ENCODE measurements at regions not wholly inside any gene's neighbourhood (a gene's known extent, or its start where the extent isn't known, plus 50 kb on each side); places are given as distances from the start of the nearest gene placed in this dataset.
"Not testable (repeated sequence)": the region's sequence is repeated elsewhere in the genome, so short reads cannot be mapped to it uniquely, and the experiment has no call there.

DNA sequence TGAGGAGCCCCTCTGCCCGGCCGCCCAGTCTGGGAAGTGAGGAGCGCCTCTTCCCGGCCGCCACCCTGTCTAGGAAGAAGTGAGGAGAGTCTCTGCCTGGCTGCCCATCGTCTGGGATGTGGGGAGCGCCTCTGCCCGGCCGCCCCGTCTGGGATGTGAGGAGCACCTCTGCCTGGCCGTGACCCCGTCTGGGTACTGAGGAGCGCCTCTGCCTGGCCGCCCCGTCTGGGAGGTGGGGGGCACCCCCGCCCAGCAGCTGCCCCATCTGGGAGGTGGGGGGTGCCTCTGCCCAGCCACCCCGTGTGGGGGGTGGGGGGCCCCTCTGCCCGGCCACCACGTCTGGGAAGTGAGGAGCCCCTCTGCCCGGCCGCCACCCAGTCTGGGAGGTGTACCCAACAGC is 293.9 kb downstream of the SI start:
- in situ Hi-C loops (cut with HindIII; ENCODE audit: low pct_ligation_motif_present, low pct_unique_long_range_greater_than_20kb, low sequenced_read_pairs); DNase-seq: not testable (repeated sequence)

GRCh38 chr3:164781755-164782154 is 296.5 kb downstream of the SI start:
- in situ Hi-C loops (cut with HindIII; ENCODE audit: low pct_ligation_motif_present, low pct_unique_long_range_greater_than_20kb, low sequenced_read_pairs): no loop called here
- DNase-seq: no peak

DNA sequence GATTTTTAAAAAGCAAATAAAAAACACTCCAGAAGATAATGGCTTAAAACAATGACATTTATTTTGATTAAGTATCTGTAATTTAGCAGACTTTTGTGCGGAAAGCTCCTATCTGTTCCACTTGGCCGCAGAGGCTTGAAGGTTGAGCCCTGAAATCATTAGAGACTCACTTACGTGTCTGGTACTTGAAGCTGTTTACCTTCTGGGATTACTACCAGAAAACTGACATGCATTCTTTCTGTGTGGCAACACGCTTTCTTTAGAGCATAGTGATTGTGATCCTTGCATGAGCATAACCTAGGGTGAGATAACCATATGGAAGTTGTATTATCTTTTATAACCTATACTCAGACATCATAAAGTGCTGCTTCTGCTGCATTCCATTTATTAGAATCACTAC is 298.5 kb downstream of the SI start:
- in situ Hi-C loops (cut with HindIII; ENCODE audit: low pct_ligation_motif_present, low pct_unique_long_range_greater_than_20kb, low sequenced_read_pairs): no loop called here
- no peak for DNase-seq

GRCh38 chr3:164752812-164753211 is 325.5 kb downstream of the SI start:
- in situ Hi-C loops (cut with HindIII; ENCODE audit: low pct_ligation_motif_present, low pct_unique_long_range_greater_than_20kb, low sequenced_read_pairs): no loop called here
- DNase-seq: no peak

GRCh38 chr3:164748626-164749025 is 329.7 kb downstream of the SI start:
- in situ Hi-C loops (cut with HindIII; ENCODE audit: low pct_ligation_motif_present, low pct_unique_long_range_greater_than_20kb, low sequenced_read_pairs): no loop called here
- DNase-seq: no peak

- in situ Hi-C loops (cut with HindIII; ENCODE audit: low pct_ligation_motif_present, low pct_unique_long_range_greater_than_20kb, low sequenced_read_pairs): no loop called here
Observed at GRCh38 chr3:164741869-164742268, 336.4 kb downstream of the SI start.

DNA sequence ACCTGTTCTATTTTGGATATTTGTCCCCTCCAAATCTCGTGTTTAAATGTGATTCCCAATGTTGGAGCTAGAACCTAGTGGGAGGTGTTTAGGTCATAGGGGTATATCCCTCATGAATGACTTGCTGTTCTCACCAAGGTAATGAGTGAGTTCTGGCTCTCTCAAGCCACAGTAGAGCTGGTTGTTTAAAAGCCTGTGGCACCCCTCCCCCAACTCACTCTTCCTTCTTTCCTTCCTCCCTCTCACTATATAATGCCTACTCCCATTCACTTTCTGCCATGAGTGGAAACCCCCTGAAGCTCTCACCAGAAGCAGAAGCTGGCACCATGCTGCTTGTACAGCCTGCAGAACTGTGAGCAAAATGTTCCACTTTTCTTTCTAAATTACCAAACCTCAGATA is 341.1 kb downstream of the SI start:
- DNase-seq: no peak
- in situ Hi-C loops (cut with HindIII; ENCODE audit: low pct_ligation_motif_present, low pct_unique_long_range_greater_than_20kb, low sequenced_read_pairs): no loop called here

More at GRCh38 chr3:164741869-164742268, 336.4 kb downstream of the SI start:
- no peak for DNase-seq

- no peak for DNase-seq
- in situ Hi-C loops (cut with HindIII; ENCODE audit: low pct_ligation_motif_present, low pct_unique_long_range_greater_than_20kb, low sequenced_read_pairs): no loop called here
Observed at GRCh38 chr3:164732166-164732565, 346.1 kb downstream of the SI start.

GRCh38 chr3:164730815-164731360 is 347.4 kb downstream of the SI start:
- in situ Hi-C loops (cut with HindIII; ENCODE audit: low pct_ligation_motif_present, low pct_unique_long_range_greater_than_20kb, low sequenced_read_pairs): no loop called here

DNA sequence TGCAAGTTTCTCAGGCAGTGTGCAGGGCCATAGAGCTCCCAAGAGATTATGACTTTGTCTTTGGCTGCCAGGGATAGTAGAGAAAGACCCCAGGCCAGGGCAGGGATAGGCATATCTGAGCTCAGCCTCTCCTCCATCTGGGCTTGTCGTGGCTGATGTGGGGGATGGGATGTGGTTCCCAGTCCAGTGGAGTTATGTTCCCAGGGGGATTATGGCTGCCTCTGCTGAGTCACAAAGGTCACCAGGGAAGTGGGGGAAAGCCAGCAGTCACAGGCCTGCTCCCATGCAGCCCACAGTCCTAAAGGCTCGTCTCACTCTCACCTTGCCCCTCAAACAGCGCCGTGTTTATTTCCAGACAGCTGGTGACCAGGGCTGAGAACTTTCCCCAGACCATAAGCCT is 354.9 kb downstream of the SI start:
- DNase-seq: no peak
- in situ Hi-C loops (cut with HindIII; ENCODE audit: low pct_ligation_motif_present, low pct_unique_long_range_greater_than_20kb, low sequenced_read_pairs): no loop called here

More at GRCh38 chr3:164730815-164731360, 347.4 kb downstream of the SI start:
- DNase-seq: no peak

DNA sequence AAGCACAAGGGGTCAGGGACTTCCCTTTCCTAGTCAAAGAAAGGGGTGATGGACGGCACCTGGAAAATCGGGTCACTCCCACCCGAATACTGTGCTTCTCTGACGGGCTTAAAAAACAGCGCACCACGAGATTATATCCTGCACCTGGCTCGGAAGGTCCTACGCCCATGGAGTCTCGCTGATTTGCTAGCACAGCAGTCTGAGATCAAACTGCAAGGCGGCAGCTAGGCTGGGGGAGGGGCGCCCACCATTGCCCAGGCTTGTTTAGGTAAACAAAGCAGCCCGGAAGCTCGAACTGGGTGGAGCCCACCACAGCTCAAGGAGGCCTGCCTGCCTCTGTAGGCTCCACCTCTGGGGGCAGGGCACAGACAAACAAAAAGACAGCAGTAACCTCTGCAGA is 375.5 kb downstream of the SI start:
- DNase-seq; in situ Hi-C loops (cut with HindIII; ENCODE audit: low pct_ligation_motif_present, low pct_unique_long_range_greater_than_20kb, low sequenced_read_pairs): not testable (repeated sequence)

- in situ Hi-C loops (cut with HindIII; ENCODE audit: low pct_ligation_motif_present, low pct_unique_long_range_greater_than_20kb, low sequenced_read_pairs): no loop called here
- DNase-seq: no peak
Observed at GRCh38 chr3:164687902-164688301, 390.4 kb downstream of the SI start.

- no peak for DNase-seq
- in situ Hi-C loops (cut with HindIII; ENCODE audit: low pct_ligation_motif_present, low pct_unique_long_range_greater_than_20kb, low sequenced_read_pairs): no loop called here
Observed at GRCh38 chr3:164687211-164687610, 391.1 kb downstream of the SI start.

DNA sequence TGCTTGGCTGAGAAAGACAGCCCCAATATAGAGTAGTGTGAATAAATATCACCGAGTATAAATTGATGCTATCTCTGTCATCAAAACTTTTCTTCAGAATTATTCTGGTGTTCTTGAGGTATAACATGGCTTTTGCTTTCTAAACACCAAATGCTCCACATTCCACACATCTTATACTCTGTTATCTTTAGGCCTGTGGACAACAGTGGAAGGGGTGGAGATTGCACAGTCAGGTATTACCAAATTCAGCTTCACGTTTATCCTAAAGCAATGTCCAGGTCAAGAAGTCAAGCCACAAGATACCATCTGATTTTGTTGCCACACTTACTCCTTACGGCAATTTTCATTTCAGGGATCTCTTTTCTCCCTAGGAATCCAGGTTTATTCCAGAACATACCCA is 394.8 kb downstream of the SI start:
- no peak for DNase-seq
- in situ Hi-C loops (cut with HindIII; ENCODE audit: low pct_ligation_motif_present, low pct_unique_long_range_greater_than_20kb, low sequenced_read_pairs): no loop called here

- in situ Hi-C loops (cut with HindIII; ENCODE audit: low pct_ligation_motif_present, low pct_unique_long_range_greater_than_20kb, low sequenced_read_pairs): no loop called here
- DNase-seq: no peak
Observed at GRCh38 chr3:164679245-164679644, 399.1 kb downstream of the SI start.

DNA sequence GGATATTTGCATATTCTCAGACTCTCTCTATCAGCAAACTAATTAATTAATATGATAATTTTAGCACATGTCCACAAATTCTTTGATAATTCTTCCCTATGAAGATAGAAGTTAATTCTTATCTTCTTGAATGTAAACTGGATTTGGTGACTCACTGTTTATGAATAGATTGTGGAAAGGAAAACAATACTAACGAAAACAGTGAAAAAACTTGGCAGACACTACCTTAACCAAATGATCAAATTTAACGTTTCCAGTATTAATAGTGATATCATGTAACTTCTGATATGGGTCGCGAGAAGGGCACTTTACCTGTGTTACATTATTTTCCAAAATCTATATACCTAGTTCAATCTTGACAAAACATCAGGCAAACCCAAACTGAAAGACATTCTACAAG is 401.0 kb downstream of the SI start:
- DNase-seq: no peak
- in situ Hi-C loops (cut with HindIII; ENCODE audit: low pct_ligation_motif_present, low pct_unique_long_range_greater_than_20kb, low sequenced_read_pairs): no loop called here

- DNase-seq: no peak
- in situ Hi-C loops (cut with HindIII; ENCODE audit: low pct_ligation_motif_present, low pct_unique_long_range_greater_than_20kb, low sequenced_read_pairs): no loop called here
Observed at GRCh38 chr3:164673738-164674137, 404.6 kb downstream of the SI start.

GRCh38 chr3:164658125-164658524 is 420.2 kb downstream of the SI start:
- no peak for DNase-seq
- in situ Hi-C loops (cut with HindIII; ENCODE audit: low pct_ligation_motif_present, low pct_unique_long_range_greater_than_20kb, low sequenced_read_pairs): no loop called here

GRCh38 chr3:164657631-164658030 is 420.7 kb downstream of the SI start:
- in situ Hi-C loops (cut with HindIII; ENCODE audit: low pct_ligation_motif_present, low pct_unique_long_range_greater_than_20kb, low sequenced_read_pairs): no loop called here
- DNase-seq: no peak

- in situ Hi-C loops (cut with HindIII; ENCODE audit: low pct_ligation_motif_present, low pct_unique_long_range_greater_than_20kb, low sequenced_read_pairs): no loop called here
- DNase-seq: no peak
Observed at GRCh38 chr3:164655462-164655861, 422.8 kb downstream of the SI start.

DNA sequence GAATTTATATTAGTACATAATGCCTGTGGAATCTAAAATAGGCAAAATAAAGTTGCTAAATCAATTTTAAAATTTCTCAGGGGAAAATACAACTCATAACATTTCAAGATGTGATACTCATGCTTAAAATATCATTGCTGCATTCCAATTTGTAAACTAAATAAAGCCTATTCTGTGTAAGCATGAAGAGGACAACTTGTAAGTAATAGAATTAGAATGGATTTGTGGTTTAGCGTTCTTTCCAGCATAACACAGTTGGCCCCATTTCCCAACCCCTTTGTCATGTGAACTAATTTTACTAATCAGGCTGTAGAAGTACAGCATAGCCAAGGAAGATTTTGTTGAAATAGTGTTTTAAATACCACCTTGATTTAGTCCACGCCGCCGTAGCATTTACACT is 437.2 kb downstream of the SI start:
- in situ Hi-C loops (cut with HindIII; ENCODE audit: low pct_ligation_motif_present, low pct_unique_long_range_greater_than_20kb, low sequenced_read_pairs): no loop called here

More for the DNA sequence above, 437.2 kb downstream of the SI start:
- DNase-seq: no peak
